NCI-H187 (cell line): ENCODE measurements at regions not wholly inside any gene's neighbourhood (a gene's known extent, or its start where the extent isn't known, plus 50 kb on each side); places are given as distances from the start of the nearest gene placed in this dataset.

ENCODE experiments used
- DNase-seq, 2 experiments: peaks; one replicate each; lab custom pipeline; 2025; lab: John Stamatoyannopoulos, UW

DNA sequence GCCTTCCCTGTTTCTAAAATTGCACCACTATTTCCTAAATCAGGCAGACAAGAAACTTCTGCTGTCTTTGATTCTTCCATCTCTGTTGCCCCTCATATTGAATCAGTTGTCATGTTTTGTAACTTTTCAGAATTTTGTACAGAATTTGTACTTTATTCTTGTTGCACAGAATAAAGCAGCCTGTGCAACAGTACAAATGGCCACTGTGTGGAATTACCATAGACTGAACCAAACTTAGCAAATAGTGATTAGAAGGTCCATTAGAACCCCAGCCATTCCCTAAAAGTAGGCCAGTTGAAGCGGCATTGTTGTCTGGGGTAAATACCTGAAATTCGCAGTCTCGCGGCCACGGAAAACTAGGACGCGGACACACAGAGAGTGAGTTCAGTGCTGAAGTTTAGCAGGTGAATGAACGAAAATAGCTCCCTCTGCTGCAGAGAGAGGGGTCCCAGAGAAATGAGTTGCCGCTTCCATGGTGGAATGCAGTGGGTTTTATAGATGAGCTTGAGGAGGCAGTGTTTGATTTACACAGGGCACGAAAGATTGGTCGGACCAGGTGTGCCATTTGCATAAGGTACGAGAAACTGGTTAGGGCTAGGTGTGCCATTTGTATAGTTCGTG is 71.8 kb downstream of the C4orf33 start:
- no peak for DNase-seq

DNA sequence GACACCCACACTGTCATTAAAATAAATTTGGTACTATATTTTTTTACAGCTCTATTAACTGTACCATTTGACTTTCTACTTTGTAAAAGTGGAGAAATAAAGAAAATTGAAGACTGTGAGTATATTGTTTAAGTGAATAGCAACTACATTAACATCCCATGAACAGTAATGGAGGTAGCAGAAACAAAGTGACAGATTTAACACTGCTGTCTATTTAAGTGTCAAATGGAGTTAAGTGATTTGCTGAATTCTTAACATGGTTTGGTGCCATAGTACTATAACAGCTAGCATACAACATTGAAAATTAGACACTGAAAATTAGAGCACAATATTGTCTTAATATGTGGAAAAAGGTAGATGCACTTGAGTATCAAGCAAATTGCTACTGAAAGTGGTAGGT is 76.2 kb downstream of the C4orf33 start:
- no peak for DNase-seq

DNA sequence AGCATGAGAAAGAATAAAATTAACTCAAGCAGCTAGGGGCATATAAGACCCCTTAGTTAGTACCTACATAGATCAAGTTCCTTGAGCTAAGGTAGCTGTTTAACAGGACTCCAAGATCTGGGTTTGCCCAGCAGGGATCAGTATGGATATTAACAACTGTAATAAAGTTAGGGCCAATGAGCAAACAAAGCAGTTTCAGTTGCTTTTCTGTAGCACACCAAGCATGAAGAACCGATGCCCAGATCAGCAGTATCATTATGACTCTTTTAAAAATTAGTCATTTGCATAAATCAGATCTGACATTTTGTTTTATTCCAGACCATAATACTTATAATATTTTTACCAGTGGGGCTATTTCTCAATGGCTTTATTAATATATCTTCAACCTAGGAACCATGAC is 80.9 kb downstream of the C4orf33 start:
- DNase-seq: no peak

DNA sequence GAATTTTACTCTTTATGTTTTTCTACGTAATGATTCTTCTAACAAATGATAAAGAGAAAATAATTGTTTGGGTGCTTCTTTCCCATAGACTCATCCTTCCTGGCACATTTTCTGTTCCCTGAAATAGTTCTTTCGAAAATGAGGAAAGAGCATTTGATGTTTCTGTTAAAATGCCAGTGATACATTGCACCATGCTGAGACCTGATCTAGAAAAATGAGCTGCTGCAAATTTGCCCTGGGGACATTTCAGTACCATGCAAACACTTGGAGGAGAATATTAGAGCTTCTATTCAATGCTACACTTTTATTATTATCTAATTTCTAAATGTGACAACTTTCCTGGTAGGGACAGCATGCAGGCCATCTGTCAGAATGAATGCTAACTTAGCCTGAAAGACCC is 83.3 kb downstream of the C4orf33 start:
- DNase-seq: no peak

DNA sequence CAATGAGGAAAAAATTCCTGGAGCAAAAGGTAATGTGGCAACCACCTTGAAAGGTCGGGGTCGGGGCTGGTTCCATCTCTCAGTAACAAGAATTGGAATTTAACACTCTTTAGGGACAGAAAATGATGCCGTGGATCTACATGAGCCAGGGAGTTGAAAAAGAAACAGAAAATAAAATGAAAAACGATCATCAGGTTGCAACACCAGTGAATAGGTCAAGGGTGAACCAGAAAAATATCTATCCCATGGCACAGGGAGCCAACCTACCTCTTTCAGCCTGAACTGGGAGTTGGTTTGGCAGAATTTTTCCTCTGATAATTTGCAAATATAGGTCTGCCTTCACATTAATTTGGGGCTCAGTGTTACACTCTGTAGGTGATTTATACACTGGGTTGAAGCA is 93.7 kb downstream of the C4orf33 start:
- DNase-seq: no peak

DNA sequence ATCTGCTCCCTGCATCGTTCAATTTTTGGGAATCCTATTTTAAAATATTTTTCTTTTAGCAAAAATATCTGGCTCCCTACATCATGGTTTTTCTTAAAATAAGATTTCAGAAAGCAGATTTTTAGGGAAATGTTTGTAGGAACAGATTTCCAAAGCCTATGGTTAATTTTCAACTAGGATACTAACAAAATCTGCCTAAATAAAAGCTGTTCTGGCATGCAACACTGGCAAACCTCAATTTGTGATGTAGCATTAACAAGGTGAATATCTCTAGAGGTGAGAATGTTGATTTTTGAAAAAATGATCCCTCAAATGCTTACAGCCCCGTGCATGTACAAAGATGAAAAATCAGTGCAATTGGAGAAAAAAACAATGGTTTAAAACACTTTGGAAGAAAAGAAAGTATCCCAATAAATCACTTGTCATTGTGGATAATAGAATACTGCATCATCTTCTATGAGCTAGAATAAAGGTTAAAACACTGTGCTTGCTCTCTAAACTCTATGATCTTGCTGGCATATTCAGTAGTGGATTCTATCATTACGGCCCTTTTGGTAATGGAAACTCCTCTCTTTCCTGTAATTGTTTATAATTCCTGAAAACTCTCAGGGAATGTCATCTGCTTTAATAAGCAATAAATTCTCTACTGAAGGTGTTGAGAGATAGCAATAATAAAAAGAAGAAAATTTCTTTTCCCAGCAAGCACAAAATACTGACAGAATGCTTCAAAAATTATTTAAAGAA is 97.6 kb downstream of the C4orf33 start:
- DNase-seq: no peak

DNA sequence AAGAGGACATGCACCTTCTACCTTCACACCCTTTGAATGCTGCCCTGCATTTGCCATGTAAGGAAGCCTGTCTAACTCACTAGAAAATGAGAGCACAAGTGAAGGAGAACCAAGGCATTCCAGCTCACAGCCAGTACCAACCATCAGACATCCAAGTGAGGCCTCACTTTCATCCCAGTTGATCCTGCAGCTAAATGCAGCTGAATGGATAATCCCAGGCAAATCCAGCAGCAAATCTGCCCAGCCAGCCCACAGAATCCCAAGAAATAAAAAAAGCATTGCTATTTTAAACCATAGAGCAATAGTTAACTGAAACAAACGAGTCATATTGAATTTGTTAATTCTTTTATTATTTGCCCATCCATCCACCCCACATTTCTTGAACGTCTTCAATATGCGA is 112.5 kb downstream of the C4orf33 start:
- DNase-seq: no peak

DNA sequence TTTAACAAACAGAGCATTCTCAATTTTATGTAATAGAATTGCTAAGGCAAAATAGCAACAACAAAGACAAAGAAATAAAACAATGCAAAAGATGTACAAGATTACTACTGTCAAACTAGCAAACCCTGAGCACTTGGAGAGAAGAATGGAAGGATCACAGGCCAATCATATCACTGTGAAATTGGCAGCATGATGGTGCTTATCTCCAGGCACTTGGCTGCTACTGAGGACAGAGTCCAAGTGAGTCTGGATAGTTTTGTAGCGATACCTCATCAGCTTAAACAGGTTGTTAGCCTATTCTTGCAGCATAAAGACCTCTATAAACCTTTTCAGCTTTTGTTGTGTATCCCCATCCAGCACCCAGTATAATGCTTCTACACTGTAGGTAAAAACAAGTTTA is 117.7 kb downstream of the C4orf33 start:
- DNase-seq: no peak

DNA sequence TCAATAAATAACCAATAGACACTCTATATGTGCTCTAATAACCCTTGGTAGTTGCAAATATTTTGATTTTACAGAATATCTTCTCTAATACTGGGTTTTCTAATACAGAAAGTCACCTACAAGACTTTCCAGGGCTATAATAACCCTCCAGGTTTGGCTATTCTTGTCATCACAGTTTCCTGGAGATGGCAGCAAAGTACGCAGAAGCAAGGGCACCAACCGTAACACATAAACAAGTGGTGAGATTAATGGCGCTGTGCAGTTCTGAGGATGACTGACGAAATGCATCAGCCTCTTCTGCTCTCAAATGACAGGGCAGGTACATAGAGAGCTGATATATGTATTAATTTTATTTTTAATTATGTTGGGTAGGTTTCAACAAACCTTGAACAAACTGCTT is 122.4 kb downstream of the C4orf33 start:
- peak in 1 of 2 experiments; percentile 17 for DNase-seq

DNA sequence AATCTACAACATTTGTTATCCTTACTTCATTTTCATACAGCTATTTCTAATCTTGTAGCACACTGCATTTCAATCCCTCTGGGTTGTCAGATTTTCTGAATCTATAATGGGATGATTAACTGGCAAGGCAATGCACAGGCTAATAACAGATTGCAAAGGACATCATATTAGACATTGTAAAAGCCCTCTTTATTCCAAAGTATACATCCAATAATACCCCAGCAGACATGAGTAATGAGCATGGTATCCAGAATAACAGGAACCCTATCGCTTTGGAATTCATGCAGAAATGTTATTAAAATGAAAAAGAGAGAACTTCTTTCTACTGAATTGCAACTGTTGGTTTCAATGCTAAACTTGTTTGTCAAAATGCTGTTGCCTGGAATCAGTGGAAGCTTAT is 122.9 kb downstream of the C4orf33 start:
- DNase-seq: no peak

DNA sequence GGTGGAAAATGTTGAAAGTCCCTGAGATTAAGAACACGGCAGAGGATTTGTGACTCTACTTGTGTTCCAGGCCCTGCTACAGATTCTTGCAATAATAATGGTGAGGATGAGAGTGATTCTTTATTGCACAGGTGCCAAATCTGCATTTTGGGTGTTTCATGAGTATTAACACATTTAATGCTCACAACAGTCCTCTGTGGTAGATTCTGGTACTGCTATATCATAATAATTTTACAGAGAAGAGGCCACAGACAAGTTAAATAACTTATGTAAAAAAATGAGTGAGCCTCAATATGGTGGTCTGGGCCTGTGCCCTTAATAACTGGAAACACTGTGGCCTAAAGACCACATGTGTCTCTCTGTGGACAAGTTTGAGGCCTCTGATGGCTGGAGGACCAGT is 124.3 kb downstream of the C4orf33 start:
- no peak for DNase-seq

DNA sequence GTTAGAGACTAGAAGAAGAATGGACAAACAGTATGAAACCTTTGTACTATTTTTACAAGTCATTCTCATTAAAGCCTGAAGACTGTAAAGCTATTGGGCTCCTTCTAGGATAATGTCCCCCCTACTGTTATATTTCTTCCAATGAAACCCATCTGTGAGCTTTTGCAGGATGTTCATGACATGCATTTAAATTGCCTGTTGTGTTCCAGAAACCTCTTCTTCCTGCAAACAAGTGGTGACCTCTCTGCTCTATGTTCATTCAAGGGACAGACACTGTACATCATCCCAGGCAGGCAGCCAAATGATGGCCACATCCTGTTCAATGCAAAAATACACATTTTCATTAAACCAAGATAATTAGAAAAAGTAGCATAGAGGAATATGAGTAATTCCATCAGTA is 128.0 kb downstream of the C4orf33 start:
- DNase-seq: no peak

DNA sequence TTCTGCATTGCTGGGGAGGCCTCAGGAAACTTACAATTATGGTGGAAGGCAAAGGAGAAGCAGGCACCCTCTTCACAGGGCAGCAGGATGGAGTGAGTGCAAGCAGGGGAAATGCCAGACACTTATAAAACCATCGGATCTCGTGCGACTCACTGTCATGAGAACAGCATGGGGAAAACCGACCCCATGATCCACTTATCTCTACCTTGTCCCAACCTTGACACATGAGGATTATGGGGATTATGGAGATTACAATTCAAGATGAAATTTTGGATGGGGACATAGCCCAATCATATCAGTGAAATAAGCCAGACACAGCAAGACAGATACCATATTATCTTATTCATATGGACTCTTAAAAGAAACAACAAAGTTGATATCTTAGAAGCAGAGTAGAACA is 134.9 kb downstream of the C4orf33 start:
- no peak for DNase-seq

DNA sequence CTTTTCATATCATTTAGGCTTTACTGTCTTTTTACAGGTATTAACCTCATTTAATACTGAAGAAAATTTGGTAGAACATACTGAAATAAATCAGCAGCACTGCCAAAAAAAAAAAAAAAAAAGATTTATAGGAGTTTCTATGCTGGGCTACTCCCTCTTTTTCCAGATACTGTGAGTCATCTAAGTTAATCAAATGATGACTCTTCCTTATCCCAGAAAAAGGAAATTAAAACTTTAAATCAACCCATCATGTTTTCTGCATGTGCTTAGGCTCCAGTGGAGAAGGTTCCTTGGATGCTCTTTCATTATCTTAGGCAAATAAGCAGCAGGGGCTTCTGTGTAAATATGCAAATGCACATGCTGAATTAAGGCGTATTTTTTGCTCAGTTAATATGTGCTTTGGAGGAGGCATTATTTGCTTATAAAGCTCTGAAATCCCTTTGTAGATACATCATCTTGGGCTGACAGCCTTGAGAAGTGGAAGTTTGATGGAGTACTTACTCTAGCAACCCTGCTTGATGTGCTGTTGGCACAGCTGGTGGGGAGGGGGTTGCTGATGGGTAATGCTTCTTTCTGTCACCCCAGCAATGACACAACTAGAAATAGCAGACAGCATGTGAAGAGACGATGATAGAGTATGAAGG is 136.1 kb downstream of the C4orf33 start:
- no peak for DNase-seq

DNA sequence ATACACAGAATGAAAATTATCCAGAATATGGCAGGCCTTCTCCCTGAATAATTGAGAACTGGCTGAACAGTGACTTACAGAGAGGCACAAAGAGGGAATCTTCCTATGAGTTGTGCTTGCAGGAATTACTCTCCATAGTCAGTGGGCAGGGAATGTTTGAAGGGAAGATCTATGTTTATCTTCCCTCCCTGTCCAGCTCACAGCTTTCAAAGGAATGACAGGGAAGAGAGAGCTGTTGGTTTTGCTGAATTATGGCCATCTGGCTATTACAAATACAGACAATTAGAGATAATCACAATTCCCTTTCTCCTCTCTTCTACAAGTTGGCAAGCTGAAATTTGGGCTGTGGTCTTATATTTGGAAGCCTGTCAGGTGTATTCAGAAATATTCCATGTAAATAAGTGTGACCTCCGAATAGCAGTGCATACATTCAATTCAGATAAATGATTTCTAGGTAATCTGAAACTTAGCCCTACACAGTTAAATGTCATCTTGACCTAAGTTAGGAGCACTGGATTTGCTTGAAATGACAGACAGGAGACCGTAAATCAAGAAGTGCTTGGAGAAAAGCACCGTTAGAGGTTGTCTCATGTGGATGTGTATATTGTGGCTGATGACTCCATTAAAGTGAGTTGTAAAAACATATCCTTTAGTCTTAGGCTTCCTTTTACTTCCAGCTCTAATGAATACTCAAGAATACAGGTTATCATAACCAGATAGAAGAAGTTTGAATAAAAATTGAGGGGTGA is 136.8 kb downstream of the C4orf33 start:
- DNase-seq: no peak

DNA sequence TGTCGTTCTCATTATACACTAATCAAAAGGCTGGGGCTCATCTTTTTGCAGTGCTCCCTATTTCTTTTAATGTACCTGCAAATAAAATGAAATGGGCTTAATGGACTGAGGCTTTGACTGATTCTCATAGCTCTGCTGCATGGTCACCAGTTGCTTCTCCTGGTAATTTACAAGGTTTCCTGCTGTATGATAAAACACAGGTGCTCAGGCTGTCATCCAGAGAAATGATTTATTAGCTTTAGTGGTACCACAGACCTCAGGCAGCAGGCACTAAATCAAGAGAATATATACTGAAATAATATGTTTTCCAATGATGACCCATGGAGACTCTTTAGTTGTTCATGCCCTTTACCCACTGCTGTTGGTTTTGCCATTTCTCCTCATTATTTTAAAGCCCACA is 137.7 kb downstream of the C4orf33 start:
- DNase-seq: no peak

DNA sequence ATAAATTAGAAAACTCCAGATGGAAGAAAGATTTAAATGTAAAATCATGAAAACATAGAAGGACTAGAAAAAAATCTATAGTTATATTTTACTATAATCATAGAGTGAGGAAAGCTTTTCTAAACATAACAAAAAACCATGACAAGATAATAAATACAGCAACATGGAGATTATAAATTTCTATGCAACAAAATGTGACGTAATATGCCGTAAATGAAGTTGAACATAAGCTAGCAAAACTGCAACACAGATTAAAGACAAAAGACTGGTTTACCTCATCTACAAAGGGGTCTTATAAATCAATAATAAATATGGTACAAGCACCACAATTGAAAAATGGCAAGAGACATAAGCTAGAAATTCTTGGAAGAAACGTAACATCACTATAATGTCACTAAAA is 140.4 kb downstream of the C4orf33 start:
- DNase-seq: no peak

DNA sequence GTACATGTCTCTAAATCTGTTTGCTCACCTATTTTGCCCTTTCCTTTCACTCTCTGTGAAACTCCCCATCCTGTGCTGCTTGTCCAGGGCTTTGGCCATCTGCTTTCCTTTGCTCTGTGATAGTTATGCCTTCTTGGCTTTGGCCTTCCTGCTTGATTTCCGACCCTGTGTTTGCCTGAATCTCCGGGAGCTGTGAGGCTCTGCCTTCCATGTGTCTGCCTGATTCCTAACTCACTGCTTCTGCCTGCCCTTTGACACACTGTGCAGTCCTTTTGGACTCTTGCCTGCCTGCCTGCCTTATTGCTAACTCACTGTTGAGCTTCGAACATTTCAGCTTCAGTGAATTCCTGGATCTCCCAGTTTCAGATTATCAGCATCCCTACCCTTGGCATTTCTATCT is 143.1 kb downstream of the C4orf33 start:
- no peak for DNase-seq

DNA sequence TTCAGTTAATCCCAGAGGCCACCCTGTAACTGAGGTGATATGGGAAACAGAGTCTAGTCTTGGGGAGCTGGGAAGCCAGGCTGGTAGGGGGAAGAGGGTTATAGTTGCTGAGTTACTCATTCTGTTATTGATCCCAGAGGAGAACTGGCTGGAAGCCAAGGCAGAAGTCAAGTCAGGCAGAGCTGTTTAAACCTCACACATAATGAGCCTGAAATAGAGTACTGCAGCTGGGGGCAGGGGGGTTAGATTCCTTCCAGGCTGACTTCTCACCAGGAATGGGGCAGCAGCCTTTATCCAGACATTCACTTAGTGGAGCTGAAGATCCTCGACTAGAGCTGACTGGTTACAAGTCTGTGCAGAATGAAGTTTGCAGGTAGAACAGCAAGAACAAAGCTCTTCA is 144.9 kb downstream of the C4orf33 start:
- peak in 1 of 2 experiments; percentile 11 for DNase-seq

DNA sequence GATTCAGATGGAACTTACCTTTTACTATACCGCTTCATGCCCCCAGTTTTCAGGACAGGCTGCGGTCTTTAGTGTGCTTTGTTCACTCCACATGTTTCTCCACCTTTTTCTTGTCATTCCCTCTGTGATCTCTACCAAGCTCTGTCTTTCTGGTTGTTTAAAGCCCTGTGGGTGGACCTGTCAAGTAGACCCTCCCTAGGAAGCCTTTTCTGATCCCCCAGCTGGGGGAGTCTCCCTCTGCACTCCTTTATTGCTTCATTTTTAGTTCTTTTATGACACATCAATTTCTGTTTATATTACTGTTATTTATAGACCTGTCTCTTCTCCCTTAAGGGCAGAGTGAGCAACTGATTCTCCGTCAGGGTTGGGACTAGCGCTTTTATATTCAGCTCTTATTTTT is 150.2 kb downstream of the C4orf33 start:
- DNase-seq: no peak

DNA sequence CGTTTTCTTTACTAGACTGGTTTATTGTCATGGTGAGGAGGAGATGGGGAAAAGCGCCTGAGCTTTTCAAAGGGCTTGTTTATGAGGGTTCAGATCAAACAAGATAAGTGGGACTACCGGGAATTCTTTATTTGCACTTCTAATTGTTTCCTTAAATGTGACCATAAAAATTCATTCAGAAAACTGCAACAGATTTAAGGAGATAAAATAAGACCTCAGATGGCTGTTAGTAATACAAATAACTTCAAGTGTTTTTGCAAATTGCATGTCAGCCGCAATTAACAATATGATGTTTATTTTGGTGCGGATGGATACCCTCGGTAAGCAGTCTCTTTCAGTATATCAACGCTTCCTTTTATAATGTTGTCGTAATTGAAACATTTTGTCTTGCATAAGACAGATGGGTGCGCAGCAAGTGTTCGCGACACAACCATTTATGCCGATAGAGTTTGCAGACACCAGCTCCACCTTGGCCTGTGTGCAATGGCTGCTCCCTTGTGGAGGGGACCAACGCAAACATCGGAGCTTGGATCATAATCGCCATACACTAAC is 151.0 kb downstream of the C4orf33 start:
- peak; percentile 48 to 59 for DNase-seq

DNA sequence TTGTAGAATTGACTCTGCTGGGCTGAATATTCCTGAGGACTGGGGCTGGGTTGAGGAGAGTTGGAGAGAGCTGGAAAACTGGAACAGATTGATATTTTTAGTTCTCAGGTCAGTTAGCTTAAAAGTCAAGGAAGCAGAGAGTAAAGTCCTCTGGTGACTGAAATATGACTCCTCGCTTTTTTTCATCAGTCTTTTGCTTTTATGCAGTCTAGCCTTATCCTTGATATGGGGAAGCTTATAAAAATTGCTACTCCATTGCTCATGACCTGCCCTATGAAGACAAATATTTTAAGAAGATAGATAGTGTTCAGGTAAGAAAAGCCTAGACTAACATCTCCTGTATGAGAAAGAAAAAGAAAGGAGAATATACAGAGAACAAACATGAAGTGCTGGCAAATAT is 152.7 kb downstream of the C4orf33 start:
- no peak for DNase-seq

DNA sequence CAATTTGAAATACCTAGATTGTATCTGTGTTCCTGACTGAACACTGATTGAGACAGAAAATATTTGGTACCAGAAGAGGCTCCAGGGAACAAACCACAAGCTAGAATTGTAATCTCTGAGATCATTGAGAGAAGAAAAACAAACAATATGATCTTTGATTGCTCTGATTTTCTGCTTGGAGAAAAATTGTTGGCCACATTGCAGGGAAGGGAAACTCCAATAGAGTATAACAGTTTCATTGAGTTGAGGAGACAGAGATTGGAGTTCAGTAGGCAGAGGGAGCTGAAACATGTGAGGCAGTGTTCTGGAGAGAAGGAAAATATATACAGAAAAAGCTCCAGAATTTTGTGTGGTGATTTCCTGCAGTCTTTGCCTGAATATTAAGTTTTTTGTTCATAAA is 158.2 kb downstream of the C4orf33 start:
- DNase-seq: no peak
